ENCODE measurements at regions not wholly inside any gene's neighbourhood (a gene's known extent, or its start where the extent isn't known, plus 50 kb on each side); places are given as distances from the start of the nearest gene placed in this dataset.

DNA sequence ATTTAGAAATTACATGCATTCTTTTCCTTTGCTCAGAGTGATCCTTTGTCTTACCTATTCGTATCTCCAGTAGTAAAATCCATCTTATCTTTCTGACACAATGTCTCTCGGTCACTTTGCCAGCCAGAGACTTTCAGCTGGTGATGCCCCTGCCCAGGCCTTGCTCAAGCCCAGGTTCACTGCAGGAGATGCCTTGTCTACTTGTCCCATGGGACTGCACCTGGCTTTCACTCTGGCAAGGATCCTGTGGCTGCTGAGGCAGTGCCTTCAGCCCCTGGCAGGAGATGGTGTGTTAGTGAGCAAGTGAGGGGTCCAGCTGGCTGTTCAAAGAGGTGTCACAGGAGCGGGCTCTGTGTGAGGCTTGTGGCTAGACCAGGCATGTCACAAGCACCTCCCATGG lies 1268.9 kb downstream of the OTOL1 start:
- no peak for TF ChIP-seq RAD21 (IDR thresholded peaks at IDR 0.05; ENCODE audit: low read depth)
- TF ChIP-seq CEBPB (IDR thresholded peaks at IDR 0.05), result no peak
- no peak for TF ChIP-seq YY1 (IDR thresholded peaks at IDR 0.05; ENCODE audit: low read depth)
- TF ChIP-seq CREB1 (IDR thresholded peaks at IDR 0.05; ENCODE audit: low read depth), result no peak
- TF ChIP-seq REST (IDR thresholded peaks at IDR 0.05; ENCODE audit: low read depth), result no peak
- no peak for TF ChIP-seq EGR1 (IDR thresholded peaks at IDR 0.05)
- TF ChIP-seq USF1 (IDR thresholded peaks at IDR 0.05), result no peak
- no peak for TF ChIP-seq MAX (IDR thresholded peaks at IDR 0.05)
- TF ChIP-seq FOXM1 (IDR thresholded peaks at IDR 0.05; ENCODE audit: borderline replicate concordance, low read depth), result no peak
- TF ChIP-seq TAF1 (IDR thresholded peaks at IDR 0.05; ENCODE audit: low read depth), result no peak
- TF ChIP-seq TCF12 (IDR thresholded peaks at IDR 0.05; ENCODE audit: low read depth), result no peak
